GM12873 (cell line): ENCODE measurements at regions not wholly inside any gene's neighbourhood (a gene's known extent, or its start where the extent isn't known, plus 50 kb on each side); places are given as distances from the start of the nearest gene placed in this dataset.

ENCODE experiments used
- TF ChIP-seq, protein P1 (sequence below): IDR thresholded peaks from 2 replicates; pipeline ENCODE4 v1.5.1; 2012; ENCODE audit warnings: low read depth, mild to moderate bottlenecking, moderate library complexity, low read length, control low read depth; ENCODE audit not compliant: insufficient read depth; ENCODE audit errors: missing control alignments

DNA sequence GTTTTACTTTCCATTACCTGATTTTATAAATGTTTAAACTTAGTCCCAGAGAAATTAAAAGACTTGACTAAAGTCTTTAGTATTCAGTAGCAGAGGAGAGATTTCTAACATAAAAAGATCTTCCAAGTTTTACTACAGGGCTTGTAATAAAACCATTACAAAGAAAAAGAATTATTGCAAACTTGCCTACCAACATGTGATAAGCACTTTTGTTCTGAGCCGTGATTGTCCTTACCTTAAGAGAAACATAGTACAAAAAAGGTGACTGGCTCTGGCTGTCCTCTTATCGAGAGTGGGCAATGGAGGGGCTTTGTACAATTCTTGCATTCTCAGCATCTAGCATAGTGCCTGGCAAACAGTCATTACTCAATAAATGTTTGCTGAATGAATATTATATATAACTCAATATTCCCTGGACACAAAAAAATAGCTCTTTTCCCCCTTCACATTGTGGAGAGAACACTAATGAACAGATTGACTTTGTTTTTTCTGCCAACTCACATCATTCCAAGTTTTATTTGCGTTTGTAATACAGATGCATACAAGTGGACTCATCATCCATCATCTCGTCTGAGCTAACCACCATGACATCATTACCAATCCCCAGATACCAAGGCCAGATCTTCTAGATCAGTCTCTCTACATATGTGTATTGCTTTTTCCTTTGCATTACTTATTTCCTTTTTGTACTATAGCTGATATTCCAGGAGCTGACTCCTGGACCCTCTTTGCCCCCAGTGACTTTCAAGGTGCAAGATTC lies 192.8 kb upstream of the EEA1 start:
- TF ChIP-seq, protein P1, sequence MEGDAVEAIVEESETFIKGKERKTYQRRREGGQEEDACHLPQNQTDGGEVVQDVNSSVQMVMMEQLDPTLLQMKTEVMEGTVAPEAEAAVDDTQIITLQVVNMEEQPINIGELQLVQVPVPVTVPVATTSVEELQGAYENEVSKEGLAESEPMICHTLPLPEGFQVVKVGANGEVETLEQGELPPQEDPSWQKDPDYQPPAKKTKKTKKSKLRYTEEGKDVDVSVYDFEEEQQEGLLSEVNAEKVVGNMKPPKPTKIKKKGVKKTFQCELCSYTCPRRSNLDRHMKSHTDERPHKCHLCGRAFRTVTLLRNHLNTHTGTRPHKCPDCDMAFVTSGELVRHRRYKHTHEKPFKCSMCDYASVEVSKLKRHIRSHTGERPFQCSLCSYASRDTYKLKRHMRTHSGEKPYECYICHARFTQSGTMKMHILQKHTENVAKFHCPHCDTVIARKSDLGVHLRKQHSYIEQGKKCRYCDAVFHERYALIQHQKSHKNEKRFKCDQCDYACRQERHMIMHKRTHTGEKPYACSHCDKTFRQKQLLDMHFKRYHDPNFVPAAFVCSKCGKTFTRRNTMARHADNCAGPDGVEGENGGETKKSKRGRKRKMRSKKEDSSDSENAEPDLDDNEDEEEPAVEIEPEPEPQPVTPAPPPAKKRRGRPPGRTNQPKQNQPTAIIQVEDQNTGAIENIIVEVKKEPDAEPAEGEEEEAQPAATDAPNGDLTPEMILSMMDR, result no peak

DNA sequence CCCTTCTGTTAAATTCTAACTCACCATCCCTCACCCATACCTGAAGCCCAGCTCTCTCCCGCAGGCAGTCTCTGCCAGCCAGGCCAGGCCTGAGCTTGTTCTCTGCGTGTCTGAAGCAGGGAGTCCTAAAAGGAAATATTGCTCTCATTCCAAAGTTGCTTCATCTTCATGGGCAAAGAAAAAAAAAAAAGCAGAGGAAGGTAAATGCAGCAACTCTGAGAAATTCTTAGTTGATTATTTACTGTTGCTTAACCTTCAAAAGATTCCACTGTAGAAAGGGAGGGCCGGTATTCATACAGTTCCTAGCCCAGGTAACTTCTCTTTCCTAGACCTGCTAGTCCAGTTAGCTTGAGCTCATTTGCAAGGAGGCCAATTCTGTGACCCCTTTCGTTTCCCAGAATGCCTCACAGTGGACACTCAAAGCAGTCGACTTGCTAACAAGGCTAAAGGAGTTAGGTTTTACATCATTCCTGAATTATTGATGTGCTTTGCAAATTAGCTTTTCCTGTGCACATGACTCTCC lies 193.5 kb upstream of the EEA1 start:
- TF ChIP-seq, protein P1, result no peak

DNA sequence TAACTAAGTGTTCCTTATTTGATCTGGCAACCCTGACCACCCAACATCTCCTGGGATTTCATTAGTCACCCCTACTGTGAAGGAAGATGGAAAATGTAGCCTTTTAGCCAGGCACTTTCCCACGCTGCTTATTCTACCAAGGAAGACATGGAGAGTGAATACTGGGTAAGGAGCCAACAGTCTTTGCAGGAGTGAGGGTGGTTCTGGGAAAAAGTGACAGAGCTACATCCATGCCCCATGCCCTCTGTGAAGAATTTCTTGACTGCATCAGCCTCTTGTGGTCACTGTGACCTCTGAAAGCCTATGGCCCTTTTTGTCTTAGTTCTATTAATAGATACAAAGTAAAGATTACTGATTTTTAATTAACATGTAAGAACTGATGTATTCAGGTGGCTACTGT lies 196.0 kb upstream of the EEA1 start:
- TF ChIP-seq, protein P1, result no peak

DNA sequence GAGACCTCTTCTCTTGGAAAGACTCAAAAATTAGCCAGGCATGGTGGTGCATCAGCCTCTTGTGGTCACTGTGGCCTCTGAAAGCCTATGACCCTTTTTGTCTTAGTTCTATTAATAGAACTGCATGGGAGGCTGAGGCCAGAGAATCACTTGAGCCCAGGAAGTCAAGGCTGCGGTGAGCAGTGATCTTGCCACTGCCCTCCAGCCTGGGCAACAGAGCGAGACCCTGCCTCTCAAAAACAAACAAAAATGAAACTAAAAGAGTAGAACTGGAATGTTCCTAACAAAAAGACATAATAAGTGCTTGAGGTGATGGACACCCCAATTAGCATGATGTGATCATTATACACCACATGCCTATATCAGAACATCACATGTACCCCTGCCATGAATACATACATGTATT lies 197.0 kb upstream of the EEA1 start:
- TF ChIP-seq, protein P1, result no peak

DNA sequence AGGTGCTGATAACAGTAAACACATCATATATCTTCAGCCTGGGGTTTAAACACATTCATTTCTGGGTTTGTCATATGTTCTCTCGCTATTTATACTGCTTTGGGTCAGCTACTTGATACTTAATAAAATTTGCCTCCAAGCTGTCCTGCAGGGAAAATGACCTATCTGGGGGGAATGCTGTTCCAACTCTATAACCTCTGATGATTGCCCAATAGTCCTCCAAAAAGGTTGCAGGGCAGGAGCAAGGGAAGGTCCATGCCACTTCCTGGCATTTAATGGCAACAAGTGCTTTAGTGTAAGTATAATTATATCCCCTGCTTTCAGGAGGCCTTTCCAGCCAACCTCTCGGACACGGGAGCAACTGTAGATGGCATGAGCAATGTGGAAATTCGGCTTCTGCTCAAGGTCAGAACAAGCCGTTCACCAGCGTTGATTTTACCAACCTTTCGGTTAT lies 198.0 kb upstream of the EEA1 start:
- TF ChIP-seq, protein P1, result no peak

DNA sequence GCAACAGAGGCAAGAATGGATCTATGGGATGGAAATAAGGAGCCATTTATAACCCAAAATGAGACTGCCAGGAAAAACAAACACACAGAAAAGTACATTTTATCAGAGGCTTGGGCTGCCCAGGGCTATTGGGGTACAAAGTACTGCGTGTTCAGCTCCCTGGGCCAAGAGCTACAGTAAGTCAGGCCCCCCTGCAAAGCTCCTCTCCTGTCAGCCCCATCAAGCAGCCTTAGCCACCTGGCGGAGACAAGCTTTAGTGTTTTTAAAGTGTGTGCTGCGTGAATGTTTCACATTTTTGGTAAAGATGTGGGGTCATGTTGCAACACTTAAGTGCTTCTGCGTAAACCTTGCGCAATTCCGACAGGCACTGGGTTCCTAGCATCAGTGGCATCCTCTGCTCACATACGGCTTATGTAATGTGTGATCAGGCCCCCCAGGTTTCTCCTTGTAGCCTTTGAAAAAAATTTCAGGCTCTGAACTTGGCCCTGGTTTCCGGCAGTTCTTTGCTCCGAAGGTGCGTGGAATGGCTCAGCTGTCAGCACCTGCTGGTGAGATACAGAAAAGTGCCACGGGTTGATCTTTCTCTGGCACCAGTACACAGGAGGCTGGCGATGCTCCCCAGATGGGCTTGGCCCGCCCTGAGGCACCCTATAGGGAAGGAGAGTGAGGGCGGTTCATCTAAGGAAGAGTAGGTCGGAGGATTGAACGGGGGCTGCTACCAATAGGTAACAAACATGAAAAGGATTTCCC lies 198.7 kb upstream of the EEA1 start:
- TF ChIP-seq, protein P1, result no peak

DNA sequence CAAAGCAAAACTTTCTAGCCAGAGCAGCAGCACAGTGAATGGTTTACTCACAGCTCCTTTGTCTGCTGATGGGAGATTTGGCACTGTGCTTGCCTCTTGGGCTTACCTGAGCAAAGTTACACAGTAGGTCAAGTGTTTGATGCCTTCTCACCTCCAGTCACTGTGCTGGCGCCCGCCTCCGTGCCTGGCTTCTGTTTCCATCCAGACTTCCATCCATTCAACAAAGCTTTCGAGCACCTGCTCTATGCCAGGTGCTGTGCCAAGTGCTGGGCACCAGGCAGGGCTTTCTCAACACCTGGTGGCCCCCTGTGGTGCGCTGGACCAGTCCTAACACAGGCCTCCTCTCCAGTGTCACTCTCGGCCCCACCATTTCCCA lies 199.2 kb upstream of the EEA1 start:
- TF ChIP-seq, protein P1, result no peak
